HK-2 (cell line): ENCODE measurements at regions not wholly inside any gene's neighbourhood (a gene's known extent, or its start where the extent isn't known, plus 50 kb on each side); places are given as distances from the start of the nearest gene placed in this dataset.
"Not testable (repeated sequence)": the region's sequence is repeated elsewhere in the genome, so short reads cannot be mapped to it uniquely, and the experiment has no call there.

Experiments used
- DNase-seq: peaks from one replicate; pipeline ENCODE4 v3.0.0-alpha.2; 2018; ENCODE audit not compliant: unreplicated experiment

GRCh38 chr13:26483546-26483945 lies 73.9 kb upstream of the WASF3 start:
- DNase-seq = no peak

GRCh38 chr13:26484196-26484595 lies 73.3 kb upstream of the WASF3 start:
- DNase-seq = no peak

- no peak for DNase-seq
These were observed 72.2 kb upstream of the WASF3 start for GRCh38 chr13:26485288-26485687.

GRCh38 chr13:26485786-26486185 lies 71.7 kb upstream of the WASF3 start:
- DNase-seq = no peak

- DNase-seq = no peak
These were observed 70.9 kb upstream of the WASF3 start for GRCh38 chr13:26486550-26486949.

- DNase-seq = no peak
These were observed 69.7 kb upstream of the WASF3 start for GRCh38 chr13:26487781-26488180.

GRCh38 chr13:26488236-26489003 lies 69.1 kb upstream of the WASF3 start:
- DNase-seq = no peak

GRCh38 chr13:26492301-26492700 lies 65.2 kb upstream of the WASF3 start:
- not testable (repeated sequence) for DNase-seq

- DNase-seq = no peak
These were observed 62.8 kb upstream of the WASF3 start for GRCh38 chr13:26494571-26495195.

- DNase-seq = no peak
These were observed 61.7 kb upstream of the WASF3 start for GRCh38 chr13:26495750-26496149.

- no peak for DNase-seq
These were observed 59.4 kb upstream of the WASF3 start for GRCh38 chr13:26497968-26498511.

- DNase-seq = no peak
These were observed 58.6 kb upstream of the WASF3 start for GRCh38 chr13:26498656-26499601.

- DNase-seq = no peak
These were observed 56.7 kb upstream of the WASF3 start for GRCh38 chr13:26500618-26501320.

GRCh38 chr13:26501641-26502040 lies 55.8 kb upstream of the WASF3 start:
- DNase-seq = no peak

- no peak for DNase-seq
These were observed 54.7 kb upstream of the WASF3 start for GRCh38 chr13:26502826-26503225.

GRCh38 chr13:26503826-26504594 lies 53.5 kb upstream of the WASF3 start:
- DNase-seq = no peak
